ENCODE measurements at regions not wholly inside any gene's neighbourhood (a gene's known extent, or its start where the extent isn't known, plus 50 kb on each side); places are given as distances from the start of the nearest gene placed in this dataset.

- no peak for TF ChIP-seq SUZ12 (IDR thresholded peaks at IDR 0.05)
- TF ChIP-seq BHLHE40 (IDR thresholded peaks at IDR 0.05; ENCODE audit: borderline replicate concordance): no peak
- TF ChIP-seq L3MBTL2 (conservative IDR thresholded peaks at IDR 0.05): no peak
- no peak for TF ChIP-seq FOXA1 (IDR thresholded peaks at IDR 0.05)
- TF ChIP-seq HDGF (IDR thresholded peaks at IDR 0.05; ENCODE audit: borderline replicate concordance): no peak
- TF ChIP-seq FOXK2 (IDR thresholded peaks at IDR 0.05): no peak
- TF ChIP-seq ARNT (IDR thresholded peaks at IDR 0.05): no peak
- TF ChIP-seq LEF1 (IDR thresholded peaks at IDR 0.05; ENCODE audit: borderline replicate concordance): no peak
- TF ChIP-seq NFRKB (IDR thresholded peaks at IDR 0.05): no peak
- TF ChIP-seq SP1 (IDR thresholded peaks at IDR 0.05): no peak
- TF ChIP-seq, protein P1, sequence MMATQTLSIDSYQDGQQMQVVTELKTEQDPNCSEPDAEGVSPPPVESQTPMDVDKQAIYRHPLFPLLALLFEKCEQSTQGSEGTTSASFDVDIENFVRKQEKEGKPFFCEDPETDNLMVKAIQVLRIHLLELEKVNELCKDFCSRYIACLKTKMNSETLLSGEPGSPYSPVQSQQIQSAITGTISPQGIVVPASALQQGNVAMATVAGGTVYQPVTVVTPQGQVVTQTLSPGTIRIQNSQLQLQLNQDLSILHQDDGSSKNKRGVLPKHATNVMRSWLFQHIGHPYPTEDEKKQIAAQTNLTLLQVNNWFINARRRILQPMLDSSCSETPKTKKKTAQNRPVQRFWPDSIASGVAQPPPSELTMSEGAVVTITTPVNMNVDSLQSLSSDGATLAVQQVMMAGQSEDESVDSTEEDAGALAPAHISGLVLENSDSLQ (IDR thresholded peaks at IDR 0.05): no peak
- no peak for TF ChIP-seq FOXM1 (IDR thresholded peaks at IDR 0.05; ENCODE audit: borderline replicate concordance)
- no peak for TF ChIP-seq CTBP1 (IDR thresholded peaks at IDR 0.05; ENCODE audit: borderline replicate concordance)
- no peak for TF ChIP-seq ELF4 (IDR thresholded peaks at IDR 0.05)
These were observed 855.9 kb downstream of the LTN1 start for GRCh38 chr21:28136656-28137255.

All from HEK293T (cell line).